ENCODE measurements at regions not wholly inside any gene's neighbourhood (a gene's known extent, or its start where the extent isn't known, plus 50 kb on each side); places are given as distances from the start of the nearest gene placed in this dataset.

DNA sequence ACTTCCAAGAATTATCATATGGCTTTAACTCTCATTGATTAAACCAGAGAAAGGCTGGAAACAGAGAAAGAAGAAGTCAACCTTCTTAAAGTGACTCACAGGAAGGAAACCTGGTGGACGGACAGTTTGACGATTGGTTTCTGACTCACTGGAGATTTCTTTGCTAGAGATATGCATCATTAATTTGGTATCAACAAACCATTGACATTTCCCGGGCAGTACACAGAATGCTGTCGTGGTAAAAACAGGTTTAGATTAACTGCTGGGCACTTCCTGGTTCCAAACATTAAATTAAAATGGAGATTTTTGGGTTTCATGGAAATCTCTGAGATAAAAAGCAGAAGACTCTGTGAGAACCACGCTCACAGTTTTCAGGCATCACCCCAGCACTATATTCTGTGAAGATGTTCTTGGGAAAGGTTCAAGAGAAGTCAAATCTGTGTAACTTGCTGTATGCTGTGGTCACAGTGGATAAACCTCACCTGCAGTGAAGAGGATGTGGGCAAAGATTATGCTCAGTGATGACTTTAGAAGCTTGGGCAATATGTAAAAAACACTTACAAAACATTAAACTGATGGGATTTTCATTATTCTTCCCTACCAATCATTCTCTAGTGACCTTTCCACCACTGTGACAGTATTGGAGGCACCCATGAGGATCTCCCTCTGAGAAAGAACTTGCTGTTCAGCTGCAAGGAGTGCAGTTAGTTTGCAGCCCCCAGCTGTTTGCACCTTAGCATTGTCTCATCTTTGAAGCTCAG is 61.1 kb upstream of the CD44 start:
- no peak for DNase-seq

DNA sequence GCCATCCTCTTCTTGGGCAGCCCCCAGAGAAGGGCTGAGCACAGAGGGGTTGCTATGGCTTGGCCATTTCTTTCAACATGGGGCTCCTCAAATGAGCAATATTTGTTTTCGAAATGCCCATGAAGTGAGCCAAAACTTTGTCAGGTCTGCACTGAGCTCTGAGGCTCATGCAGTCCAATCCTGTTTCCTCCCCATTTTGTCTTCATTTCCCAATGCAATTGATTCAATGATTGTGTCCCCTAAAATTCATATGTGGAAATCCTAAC is 60.6 kb upstream of the CD44 start:
- DNase-seq, result no peak

GRCh38 chr11:35079611-35080010 is 59.4 kb upstream of the CD44 start:
- no peak for DNase-seq

DNA sequence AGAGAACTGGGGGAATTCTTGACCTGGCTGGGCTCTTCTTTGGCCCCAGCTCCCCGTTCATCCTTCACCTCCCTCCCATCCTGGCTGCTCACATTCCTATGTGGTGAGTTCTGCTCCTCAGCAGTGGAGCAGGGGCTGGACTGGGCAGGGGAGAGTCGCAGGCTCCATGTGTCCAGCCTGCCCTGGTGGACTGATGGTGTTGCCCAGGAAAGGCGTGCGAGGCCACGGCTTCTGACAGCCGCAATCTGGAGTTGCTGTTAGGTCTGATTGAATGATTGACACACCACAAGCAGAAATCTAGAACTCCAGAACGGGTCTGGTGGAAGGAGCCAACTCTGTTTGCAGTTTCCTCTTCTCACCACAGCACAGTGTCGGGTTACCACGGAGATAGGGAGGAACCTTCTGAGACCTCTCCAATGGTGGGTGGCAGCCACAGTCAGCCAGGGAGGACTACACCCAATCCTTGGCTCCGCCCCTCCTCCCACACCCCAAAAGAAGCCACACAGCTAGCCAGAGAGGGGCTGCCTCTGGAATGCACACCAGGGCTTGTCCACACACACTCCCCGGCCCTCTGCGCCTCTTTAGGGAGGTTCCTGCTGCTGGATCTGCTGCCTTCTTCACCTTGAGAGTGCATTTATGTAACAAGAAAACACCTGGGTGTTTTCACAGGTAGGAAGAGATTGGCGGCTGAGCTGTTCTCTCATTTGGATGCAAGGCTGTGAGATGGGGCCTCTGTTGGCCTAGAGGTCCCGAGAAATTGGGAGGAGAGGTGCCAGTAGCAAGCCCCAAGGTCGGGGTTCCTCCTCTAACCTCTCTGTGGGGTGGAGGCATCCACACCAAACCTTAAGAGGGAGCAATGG is 56.4 kb upstream of the CD44 start:
- peak; percentile 84 for DNase-seq

- DNase-seq, result no peak
These were observed 55.9 kb upstream of the CD44 start for GRCh38 chr11:35083181-35083430.

DNA sequence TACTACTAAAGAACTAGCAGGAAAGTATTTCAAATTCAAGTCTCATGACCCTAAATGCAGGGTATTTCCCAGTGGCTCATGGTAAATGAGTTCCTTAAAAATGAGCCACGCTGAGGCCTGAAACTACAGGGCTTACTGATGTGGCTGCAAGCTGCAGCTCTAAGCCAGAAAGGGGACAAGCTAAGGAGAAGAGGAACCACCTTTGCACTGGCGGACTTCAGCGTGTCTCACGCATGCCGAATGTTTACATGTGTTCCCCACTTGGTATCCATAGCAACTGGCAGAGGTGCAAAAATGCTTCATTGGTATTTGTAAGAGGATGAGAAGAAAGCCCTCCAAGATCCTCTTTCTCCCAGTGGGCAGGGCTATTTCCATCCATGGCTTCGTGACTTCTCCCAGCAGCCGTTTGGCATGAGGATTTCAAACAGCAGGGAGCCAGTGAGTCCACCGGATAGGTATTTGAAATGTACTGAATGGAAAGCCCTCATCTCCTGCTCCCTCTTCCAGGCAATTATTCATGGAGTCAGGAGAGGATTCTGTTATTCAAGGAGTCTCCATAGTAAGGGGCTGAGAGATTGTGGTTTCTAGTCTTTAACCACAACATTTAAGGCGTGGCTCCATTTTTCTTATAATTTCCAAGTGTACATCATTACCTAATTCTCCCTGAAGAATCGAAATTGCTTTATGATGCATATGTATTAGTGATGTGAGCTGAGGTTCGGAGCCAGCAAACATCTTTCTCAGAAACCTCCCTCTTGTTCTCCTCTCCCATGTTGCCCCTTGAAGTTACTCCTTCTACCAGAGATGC is 55.3 kb upstream of the CD44 start:
- DNase-seq, result peak; percentile 75

DNA sequence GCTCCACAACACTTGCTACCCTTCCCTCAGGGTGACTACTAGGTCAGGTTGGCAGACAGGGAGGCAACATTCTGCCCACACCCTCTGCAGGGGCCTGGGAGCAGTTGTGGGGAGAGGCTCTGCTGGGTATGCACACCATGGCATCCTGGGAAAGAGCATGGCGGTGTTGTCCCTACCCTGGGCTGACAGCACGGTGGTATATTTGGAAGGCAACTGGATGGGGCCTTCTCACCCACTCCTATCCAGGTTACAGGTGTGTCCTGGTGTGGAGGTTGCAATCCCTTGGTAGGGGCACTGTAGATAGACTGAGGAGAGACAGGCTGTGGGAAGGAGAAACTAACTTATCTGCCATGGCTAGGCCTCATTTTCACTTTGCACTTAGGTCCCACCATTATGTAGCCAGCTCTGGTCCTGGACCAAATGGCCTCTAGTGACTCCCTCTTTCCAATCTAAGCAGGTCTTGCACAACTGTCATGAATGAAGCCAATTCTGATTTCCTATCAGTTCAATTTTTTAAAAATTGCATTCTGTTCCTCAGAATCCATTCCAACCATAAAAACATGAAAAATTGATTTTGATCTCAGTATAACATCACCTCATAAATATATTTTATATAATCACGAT is 54.0 kb upstream of the CD44 start:
- DNase-seq, result no peak

GRCh38 chr11:35085531-35086165 is 53.3 kb upstream of the CD44 start:
- DNase-seq, result no peak

GRCh38 chr11:35087648-35088047 is 51.3 kb upstream of the CD44 start:
- no peak for DNase-seq

DNA sequence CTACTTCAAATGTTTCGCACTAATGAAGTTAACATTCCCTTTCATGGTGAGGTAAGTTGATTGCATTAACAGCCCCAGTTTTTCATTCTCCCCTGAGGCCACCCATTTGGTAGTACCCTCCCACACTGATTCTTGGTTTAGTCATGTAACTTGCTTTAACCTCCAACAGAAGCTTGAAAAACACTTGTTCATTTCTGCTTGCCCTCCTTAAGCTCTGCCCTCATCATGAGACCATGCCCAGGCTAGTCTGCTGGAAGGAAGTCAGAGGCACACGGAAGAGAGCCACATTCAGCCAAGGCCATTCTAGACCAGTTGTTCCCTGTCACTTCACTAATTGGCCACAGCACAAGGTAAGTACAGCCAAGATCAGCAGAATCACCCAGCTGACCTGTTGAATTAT is 50.7 kb upstream of the CD44 start:
- DNase-seq, result no peak

DNA sequence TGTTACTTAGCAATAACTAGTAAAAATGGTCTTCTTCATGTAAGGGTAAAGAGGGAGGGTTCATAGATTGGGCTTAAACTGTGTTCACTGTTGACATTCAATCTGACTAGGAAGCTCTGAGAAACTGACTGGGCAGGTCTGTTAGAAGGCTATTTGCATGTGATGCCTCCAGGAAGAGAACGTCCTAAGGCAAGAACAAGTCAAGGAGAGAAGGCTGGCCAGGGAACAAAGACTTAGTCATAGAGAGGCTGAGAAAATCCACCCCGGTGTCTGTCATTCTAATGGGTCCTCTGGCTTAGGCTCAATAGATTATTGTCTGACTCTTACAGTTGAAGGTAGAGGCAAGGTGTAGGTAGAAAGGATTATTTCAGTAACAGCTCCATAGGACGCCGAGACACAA is 50.3 kb upstream of the CD44 start:
- no peak for DNase-seq
